SU-DHL-6 (cell line): ENCODE measurements at regions not wholly inside any gene's neighbourhood (a gene's known extent, or its start where the extent isn't known, plus 50 kb on each side); places are given as distances from the start of the nearest gene placed in this dataset.

Experiments used
- H2AFZ ChIP-seq: fragments of 200-600 bp; sonication (generic); 2 replicates; pipeline ENCODE4 v1.6.1; 2014; ENCODE audit warnings: low read depth, mild to moderate bottlenecking, moderate library complexity, mixed read lengths, antibody characterized with exemption, low read length; ENCODE audit not compliant: severe bottlenecking
- H3F3A ChIP-seq: fragments of 200-600 bp; shearing (Covaris generic); 2 replicates; pipeline ENCODE4 v1.6.0; 2016; ENCODE audit warnings: antibody characterized with exemption, mild to moderate bottlenecking; ENCODE audit not compliant: insufficient read depth
- H3K27ac ChIP-seq: fragments of 200-600 bp; sonication (generic); 2 replicates; pipeline ENCODE4 v1.5.1; 2016; ENCODE audit warnings: low read depth, mild to moderate bottlenecking, low read length, moderate library complexity, mixed read lengths
- H3K27me3 ChIP-seq: fragments of 200-600 bp; sonication (generic), shearing (Covaris generic); 2 replicates; pipeline ENCODE4 v1.6.0; 2014; ENCODE audit warnings: mild to moderate bottlenecking, low read length
- H3K36me3 ChIP-seq: fragments of 200-600 bp; sonication (generic); 2 replicates; pipeline ENCODE4 v1.6.1; 2014; ENCODE audit warnings: mild to moderate bottlenecking, low read length, mixed read lengths
- H3K4me2 ChIP-seq: fragments of 300-600, 200-600 bp; shearing (Covaris generic), sonication (generic); 2 replicates; pipeline ENCODE4 v1.6.0; 2014; ENCODE audit warnings: low read length, low read depth, mild to moderate bottlenecking; ENCODE audit not compliant: poor library complexity, severe bottlenecking
- H3K4me3 ChIP-seq: fragments of 200-600 bp; sonication (generic); 2 replicates; pipeline ENCODE4 v1.5.1; 2014; ENCODE audit warnings: antibody characterized with exemption, low read length, mild to moderate bottlenecking, mixed read lengths; ENCODE audit not compliant: insufficient read depth, poor library complexity, severe bottlenecking
- H3K79me2 ChIP-seq: fragments of 200-600 bp; sonication (generic); 2 replicates; pipeline ENCODE4 v1.6.1; 2014; ENCODE audit warnings: mild to moderate bottlenecking, low read length, moderate library complexity; ENCODE audit not compliant: insufficient read depth
- H3K9ac ChIP-seq: fragments of 200-600 bp; sonication (generic); 2 replicates; pipeline ENCODE4 v1.7.0; 2014; ENCODE audit warnings: mild to moderate bottlenecking, low read length
- H3K9me2 ChIP-seq: fragments of 200-600 bp; sonication (generic); replicated peaks from 2 replicates; pipeline ENCODE4 v1.6.1; 2014; ENCODE audit warnings: low read length; ENCODE audit not compliant: insufficient read depth
- H3K9me3 ChIP-seq: fragments of 200-600 bp; sonication (generic); 2 replicates; pipeline ENCODE4 v1.6.1; 2014; ENCODE audit warnings: low read length, mixed read lengths; ENCODE audit not compliant: insufficient read depth
- H4K20me1 ChIP-seq: fragments of 200-600 bp; sonication (generic); 2 replicates; pipeline ENCODE4 v1.6.1; 2014; ENCODE audit warnings: low read depth, mild to moderate bottlenecking, antibody characterized with exemption, low read length, moderate library complexity, mixed read lengths
- EZH2phosphoT487 ChIP-seq: fragments of 200-600 bp; sonication (generic), shearing (Covaris generic); conservative IDR thresholded peaks from 2 replicates; pipeline ENCODE4 v1.6.1; 2018; ENCODE audit warnings: mild to moderate bottlenecking, antibody characterized with exemption, low read length, moderate library complexity, mixed read lengths
- TF ChIP-seq, protein P1 (sequence below): fragments of 200-600 bp; sonication (generic); IDR thresholded peaks from one replicate; pipeline ENCODE4 v1.5.1; 2017; ENCODE audit warnings: antibody characterized with exemption, mild to moderate bottlenecking, low read length, moderate library complexity; ENCODE audit not compliant: insufficient read depth, poor library complexity, severe bottlenecking

GRCh38 chr3:106380232-106380631, 511.4 kb upstream of the CBLB start:
- no peaks in the 10 kb centered on the region for H3K9me3 ChIP-seq
- TF ChIP-seq EZH2phosphoT487, result no peak
- TF ChIP-seq, protein P1, sequence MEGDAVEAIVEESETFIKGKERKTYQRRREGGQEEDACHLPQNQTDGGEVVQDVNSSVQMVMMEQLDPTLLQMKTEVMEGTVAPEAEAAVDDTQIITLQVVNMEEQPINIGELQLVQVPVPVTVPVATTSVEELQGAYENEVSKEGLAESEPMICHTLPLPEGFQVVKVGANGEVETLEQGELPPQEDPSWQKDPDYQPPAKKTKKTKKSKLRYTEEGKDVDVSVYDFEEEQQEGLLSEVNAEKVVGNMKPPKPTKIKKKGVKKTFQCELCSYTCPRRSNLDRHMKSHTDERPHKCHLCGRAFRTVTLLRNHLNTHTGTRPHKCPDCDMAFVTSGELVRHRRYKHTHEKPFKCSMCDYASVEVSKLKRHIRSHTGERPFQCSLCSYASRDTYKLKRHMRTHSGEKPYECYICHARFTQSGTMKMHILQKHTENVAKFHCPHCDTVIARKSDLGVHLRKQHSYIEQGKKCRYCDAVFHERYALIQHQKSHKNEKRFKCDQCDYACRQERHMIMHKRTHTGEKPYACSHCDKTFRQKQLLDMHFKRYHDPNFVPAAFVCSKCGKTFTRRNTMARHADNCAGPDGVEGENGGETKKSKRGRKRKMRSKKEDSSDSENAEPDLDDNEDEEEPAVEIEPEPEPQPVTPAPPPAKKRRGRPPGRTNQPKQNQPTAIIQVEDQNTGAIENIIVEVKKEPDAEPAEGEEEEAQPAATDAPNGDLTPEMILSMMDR, result no peak
- no peaks in the 10 kb centered on the region for H3F3A ChIP-seq
- H3K4me3 ChIP-seq, result no peak overlapping the region
- no peaks in the 10 kb centered on the region for H3K36me3 ChIP-seq
- H3K79me2 ChIP-seq, result no peaks in the 10 kb centered on the region
- no peak overlapping the region for H3K4me2 ChIP-seq
- H3K9ac ChIP-seq, result no peak overlapping the region
- no peaks in the 10 kb centered on the region for H4K20me1 ChIP-seq
- no peak overlapping the region for H2AFZ ChIP-seq
- no peaks in the 10 kb centered on the region for H3K9me2 ChIP-seq
- H3K27me3 ChIP-seq, result no peaks in the 10 kb centered on the region
- H3K27ac ChIP-seq, result no peak overlapping the region

- H3K9me2 ChIP-seq, result no peaks in the 10 kb centered on the region
- no peak for TF ChIP-seq EZH2phosphoT487
- TF ChIP-seq, protein P1, result no peak
- no peaks in the 10 kb centered on the region for H3K79me2 ChIP-seq
- no peak overlapping the region for H3K27ac ChIP-seq
- H3K9me3 ChIP-seq, result no peaks in the 10 kb centered on the region
- no peaks in the 10 kb centered on the region for H3K36me3 ChIP-seq
- no peak overlapping the region for H3K4me2 ChIP-seq
- H2AFZ ChIP-seq, result no peak overlapping the region
- no peak overlapping the region for H3K4me3 ChIP-seq
- no peaks in the 10 kb centered on the region for H4K20me1 ChIP-seq
- H3K9ac ChIP-seq, result no peak overlapping the region
- no peaks in the 10 kb centered on the region for H3F3A ChIP-seq
- no peaks in the 10 kb centered on the region for H3K27me3 ChIP-seq
These were observed 512.6 kb upstream of the CBLB start for GRCh38 chr3:106381286-106381938.

DNA sequence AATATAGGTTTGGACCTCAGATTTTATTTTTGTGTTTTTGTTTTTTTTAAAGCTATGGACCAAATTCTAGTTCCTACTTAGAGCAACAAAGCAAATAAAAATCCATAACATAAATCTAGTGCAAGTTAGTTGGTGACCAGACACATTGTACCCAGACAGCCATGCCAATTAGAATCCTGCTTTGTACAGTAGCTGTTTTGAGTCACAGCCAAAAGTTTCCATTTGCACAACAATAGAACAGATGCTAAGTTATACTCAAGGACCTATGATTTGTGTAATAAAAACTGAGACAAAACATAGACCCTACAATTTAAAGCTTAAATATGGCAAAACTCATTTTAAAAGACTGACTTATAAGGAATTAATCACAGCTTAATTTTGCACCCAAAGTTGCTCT, 513.1 kb upstream of the CBLB start:
- H3F3A ChIP-seq, result no peaks in the 10 kb centered on the region
- no peak overlapping the region for H3K4me3 ChIP-seq
- no peaks in the 10 kb centered on the region for H3K36me3 ChIP-seq
- no peak overlapping the region for H2AFZ ChIP-seq
- H3K27ac ChIP-seq, result no peak overlapping the region
- no peaks in the 10 kb centered on the region for H3K79me2 ChIP-seq
- H3K9me3 ChIP-seq, result no peaks in the 10 kb centered on the region
- H3K27me3 ChIP-seq, result no peaks in the 10 kb centered on the region
- TF ChIP-seq, protein P1, result no peak
- no peak for TF ChIP-seq EZH2phosphoT487
- no peaks in the 10 kb centered on the region for H3K9me2 ChIP-seq
- no peaks in the 10 kb centered on the region for H4K20me1 ChIP-seq
- H3K9ac ChIP-seq, result no peak overlapping the region
- H3K4me2 ChIP-seq, result no peak overlapping the region
